GM19239 (cell line): ENCODE measurements at regions not wholly inside any gene's neighbourhood (a gene's known extent, or its start where the extent isn't known, plus 50 kb on each side); places are given as distances from the start of the nearest gene placed in this dataset.
A peak's percentile ranks its signal among the peaks of the same experiment; 100 is the strongest.

Experiments used
- DNase-seq: peaks from one replicate; pipeline ENCODE4 v3.0.0; 2011; ENCODE audit warnings: low spot score; ENCODE audit not compliant: insufficient read length
- FAIRE-seq: peaks from 2 replicates; lab custom pipeline; 2011; peaks lifted over from hg19 to GRCh38; lab: Jason Lieb, UNC

DNA sequence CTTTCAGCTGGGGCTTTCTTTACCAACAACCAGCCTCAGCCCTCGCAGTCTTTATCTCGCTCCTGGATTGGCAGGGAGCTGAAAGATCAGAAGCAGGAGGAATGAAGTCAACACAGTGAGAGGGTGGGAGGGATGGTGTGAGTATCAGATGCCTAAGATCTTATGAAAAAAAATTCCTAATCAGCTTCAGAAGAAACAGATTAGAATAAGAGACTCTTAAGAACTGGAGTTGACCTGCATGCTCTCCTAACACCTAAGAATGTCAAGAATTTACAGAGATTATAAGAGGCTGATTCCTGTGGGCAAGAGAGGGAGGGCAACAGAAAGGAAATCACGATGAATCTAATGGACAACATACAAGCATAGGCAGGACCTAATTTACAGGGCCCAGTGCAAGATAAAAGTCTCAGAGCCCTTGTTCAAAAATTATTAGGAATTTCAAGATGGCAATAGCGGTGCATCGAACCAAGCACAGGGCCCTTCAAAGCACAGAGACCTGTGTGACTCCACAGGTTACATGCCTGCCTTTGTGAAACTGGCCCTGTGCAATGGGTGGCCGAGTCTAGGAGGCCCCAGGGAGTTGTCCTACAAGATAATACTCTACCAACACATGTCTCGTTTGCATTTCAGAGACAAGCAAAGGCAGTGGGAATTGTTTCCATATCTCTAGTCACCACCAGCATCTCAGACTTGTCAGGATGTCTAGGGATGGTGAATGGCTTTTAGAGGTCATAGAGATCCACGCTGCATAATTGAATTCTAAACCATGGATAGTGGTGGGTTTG is 65.3 kb upstream of the PPP2R5A start:
- FAIRE-seq (no peak), DNase-seq (no peak)

DNA sequence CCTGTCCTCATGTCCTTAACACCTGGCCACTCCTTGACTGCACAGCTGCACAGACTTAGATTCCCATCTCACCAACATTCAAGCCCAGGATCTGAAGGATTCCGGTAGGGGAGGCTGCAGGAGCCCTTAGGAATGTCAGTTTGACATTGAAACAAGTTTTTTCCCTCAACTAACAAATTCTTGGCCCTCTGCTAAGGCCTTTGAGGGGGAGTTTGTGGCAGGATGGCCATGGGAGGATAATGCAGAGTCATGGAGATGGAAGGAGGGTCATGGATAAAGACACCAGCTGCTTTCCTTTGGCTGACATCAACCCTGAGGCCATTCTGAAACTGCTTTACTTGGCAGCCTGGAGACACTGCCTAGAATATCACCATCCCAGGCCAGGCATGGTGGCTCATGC is 63.4 kb upstream of the PPP2R5A start:
- DNase-seq = no peak
- FAIRE-seq = no peak

- no peak for FAIRE-seq
- no peak for DNase-seq
These were observed 61.1 kb upstream of the PPP2R5A start for GRCh38 chr1:212224102-212224501.

DNA sequence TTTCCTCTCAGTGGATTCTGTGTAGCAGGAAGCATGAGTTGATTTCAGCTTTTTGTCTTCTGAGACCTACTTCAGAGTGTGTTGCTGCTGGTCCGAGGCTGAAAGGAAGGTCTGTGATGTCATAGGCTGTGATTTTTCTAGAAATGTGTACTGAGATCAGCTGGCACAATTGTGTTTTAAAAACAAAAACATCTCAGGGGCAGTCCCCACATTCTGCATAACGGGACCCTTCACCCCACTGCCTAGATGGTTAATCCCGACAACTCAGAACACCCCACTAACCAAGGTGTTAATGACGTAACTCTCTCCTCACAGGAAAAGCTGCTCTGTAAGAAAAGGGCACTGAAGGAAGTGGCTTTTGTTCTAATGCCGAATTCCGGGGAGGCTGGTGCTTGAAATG is 59.8 kb upstream of the PPP2R5A start:
- DNase-seq (no peak), FAIRE-seq (no peak)

DNA sequence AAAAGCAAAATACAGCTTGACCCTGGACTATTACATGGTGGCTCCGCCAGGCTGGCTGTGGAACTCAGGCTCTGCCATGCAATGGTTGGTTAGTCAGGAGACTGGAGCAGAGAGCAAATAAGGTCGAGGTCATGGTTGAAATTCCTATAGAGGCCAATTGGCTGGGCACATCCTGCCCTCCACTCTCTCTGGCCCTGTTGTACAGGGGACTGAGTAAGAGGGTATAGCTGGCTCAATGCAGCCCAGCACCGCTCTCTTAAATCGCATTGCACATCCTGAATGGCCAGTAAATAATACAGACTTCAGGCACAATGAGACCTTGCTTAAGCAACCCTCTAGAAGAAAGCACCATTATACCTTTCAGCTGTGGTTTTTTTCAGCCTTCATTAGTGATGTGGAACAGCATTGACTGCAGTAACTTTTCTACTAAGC is 59.3 kb upstream of the PPP2R5A start:
- DNase-seq = no peak
- peak; percentile 66 for FAIRE-seq

- peak; percentile 49 for FAIRE-seq
- DNase-seq = no peak
These were observed 58.7 kb upstream of the PPP2R5A start for GRCh38 chr1:212226467-212226866.

- DNase-seq (no peak), FAIRE-seq (no peak)
These were observed 57.1 kb upstream of the PPP2R5A start for GRCh38 chr1:212228076-212228475.

DNA sequence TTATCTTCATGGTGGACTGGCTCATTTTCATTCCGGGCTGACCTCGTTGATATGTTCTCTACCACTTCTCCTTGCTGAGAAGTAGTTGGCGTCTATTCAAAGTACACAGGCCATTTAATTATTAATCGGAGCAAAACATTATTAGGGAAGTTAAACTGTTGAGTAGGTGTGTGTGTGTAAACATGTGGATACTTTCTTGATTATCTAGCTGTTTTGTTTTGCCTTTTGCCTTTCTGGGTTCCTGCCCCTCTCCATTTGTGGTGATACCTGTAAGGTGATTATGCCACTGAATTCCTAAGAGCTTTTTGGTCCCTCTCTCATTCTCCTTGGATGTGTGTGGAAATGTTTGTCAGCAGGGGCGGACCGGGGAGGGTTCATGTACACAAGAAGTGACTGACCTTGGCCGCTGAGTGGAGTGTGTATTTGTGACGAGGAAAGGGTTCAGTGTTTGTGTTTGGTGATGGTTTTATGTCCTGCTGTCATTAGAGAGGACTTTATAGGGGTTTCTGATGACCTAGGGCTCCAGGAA is 56.6 kb upstream of the PPP2R5A start:
- DNase-seq (no peak), FAIRE-seq (no peak)

GRCh38 chr1:212229654-212230053 is 55.6 kb upstream of the PPP2R5A start:
- no peak for DNase-seq
- FAIRE-seq = no peak

DNA sequence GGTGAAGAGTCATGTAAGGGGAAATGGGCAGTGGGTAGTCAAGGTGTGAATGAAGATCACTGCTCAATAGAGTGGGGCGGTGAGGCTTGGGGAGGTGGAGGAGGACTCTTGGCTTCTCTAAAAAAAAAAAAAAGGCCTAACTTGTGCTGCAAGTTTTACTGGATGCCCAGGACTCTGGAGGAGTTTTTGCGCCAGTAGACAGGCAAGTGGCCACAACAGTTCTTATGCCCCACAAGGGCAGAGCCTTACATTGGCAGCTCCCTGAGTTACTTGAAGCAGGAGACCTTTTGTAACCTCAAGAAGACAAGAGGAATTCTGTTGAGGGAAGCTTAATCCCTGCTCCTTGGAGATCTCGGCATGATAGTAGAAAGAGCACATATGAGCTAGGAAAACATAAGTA is 54.9 kb upstream of the PPP2R5A start:
- DNase-seq = no peak
- no peak for FAIRE-seq

DNA sequence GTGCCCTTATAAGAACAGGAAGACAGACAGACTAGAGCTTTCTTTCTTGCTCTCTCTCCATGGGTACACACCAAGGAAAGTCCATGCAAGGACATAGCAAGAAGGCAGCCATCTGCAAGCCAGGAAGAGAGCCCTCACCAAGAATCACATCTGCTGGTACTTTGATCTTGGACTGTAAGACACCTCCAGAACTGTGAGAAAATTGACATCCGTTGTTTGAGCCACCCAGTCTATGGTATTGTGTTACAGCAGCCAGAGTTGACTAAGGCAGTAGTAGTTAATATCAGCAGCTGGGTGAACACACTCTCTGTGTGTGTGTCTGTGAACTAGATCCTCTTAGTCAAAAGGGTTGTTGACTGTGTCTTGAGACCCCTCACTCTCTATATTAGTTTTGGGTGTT is 53.8 kb upstream of the PPP2R5A start:
- DNase-seq = no peak
- FAIRE-seq = no peak

DNA sequence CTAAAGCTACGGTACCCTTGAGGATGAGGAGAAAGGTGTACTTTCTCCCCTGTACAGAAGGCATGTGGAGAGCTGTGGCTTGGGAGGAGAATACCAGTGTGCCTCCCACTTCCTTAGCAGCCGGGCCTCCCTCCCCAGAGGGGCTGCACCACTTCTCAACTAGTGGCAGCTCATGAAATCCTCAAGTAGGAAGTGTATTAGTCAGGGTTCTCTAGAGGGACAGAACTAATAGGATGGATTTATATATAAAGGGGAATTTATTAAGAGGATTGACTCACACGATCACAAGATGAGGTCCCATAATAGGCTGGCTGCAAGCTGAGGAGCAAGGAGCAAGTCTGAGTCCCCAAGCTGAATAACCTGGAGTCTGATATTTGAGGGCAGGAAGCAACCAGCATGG is 53.1 kb upstream of the PPP2R5A start:
- DNase-seq = no peak
- no peak for FAIRE-seq

DNA sequence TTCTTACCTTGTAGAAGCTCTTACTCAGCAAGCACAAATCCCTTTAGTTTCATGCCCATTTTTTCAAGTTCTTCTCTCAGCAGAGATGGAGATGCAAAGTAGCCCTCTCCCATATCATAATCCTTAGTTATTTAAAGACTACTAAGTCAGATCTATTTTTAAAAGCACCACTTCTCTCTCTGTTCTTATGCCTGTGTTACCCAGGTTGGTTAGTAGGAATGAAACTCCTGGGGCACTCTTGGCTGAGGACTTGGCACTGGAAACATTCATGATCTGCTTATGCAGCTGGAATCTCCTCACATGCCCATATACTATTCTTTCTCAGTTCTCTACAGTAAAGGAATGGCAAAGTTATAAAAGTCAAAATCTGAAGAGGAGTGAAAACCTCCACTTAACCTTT is 51.9 kb upstream of the PPP2R5A start:
- DNase-seq (no peak), FAIRE-seq (no peak)

DNA sequence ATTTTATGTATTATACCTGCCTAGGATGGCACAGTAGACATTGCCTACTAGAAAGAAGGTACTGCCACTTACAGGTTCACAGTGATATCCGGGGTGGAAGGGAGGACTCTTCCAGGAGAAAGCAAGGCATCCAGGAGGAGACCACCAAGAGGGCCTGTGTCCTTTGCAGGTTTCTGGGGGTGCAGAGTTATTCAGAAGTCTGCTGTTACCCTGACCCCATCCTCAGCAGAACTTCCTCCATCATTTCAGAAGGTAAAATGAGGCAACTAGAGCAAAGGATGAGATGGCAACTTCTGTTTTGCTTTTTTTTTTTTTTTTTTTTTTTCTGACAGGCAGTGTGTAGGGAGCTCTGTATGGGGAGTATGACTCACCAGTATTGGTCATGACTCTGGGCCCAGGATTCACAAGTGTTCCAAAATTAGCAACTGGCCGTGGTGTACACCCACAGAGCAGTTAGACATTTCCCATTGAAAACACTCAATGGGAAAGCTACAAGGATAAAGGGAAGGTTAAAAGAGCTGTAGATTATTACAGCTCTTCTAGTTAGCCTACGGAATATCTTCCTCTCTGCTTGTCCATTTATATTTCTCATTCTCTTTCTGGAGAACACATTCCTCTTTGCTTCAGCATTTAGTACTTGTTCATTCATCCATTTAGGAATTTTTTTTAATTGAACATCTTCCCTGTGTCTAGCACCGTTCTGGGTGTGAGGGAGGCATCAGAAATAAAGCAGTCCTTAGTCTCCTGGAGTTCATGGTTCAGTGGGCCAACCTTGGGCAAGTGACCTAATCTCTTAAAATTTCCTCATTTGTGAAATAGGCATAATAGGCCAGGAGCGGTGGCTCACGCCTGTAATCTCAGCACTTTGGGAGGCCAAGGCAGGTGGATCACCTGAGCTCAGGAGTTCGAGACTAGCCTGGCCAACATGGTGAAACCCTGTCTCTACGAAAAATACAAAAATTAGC is 50.5 kb upstream of the PPP2R5A start:
- DNase-seq (peak; percentile 39), FAIRE-seq (peak; percentile 87)
